HepG2 (cell line): ENCODE measurements at regions not wholly inside any gene's neighbourhood (a gene's known extent, or its start where the extent isn't known, plus 50 kb on each side); places are given as distances from the start of the nearest gene placed in this dataset.

Source experiments
- CENPX ChIP-seq: sonication (generic); formaldehyde crosslinking; IDR thresholded peaks from 2 replicates; pipeline ENCODE4 v1.9.0; 2021; ENCODE audit warnings: mild to moderate bottlenecking, missing genetic modification reagents, moderate library complexity
- ETV6 ChIP-seq: sonication (generic); formaldehyde crosslinking; conservative IDR thresholded peaks from 2 replicates; pipeline ENCODE4 v1.4.0; 2020; ENCODE audit warnings: missing genetic modification reagents
- ZFAT ChIP-seq: sonication (generic); formaldehyde crosslinking; conservative IDR thresholded peaks from 2 replicates; pipeline ENCODE4 v1.8.1; 2023; ENCODE audit warnings: missing genetic modification reagents, inconsistent platforms
- ZNF225 ChIP-seq: sonication (generic); formaldehyde crosslinking; IDR thresholded peaks from 2 replicates; pipeline ENCODE4 v1.4.0; 2020; ENCODE audit warnings: mild to moderate bottlenecking, missing genetic modification reagents
- ZNF292 ChIP-seq: sonication (generic); formaldehyde crosslinking; IDR thresholded peaks from 2 replicates; pipeline ENCODE4 v1.8.1; 2022; ENCODE audit warnings: mild to moderate bottlenecking, low read depth, missing genetic modification reagents, borderline replicate concordance
- ZNF615 ChIP-seq: sonication (generic); formaldehyde crosslinking; IDR thresholded peaks from 2 replicates; pipeline ENCODE4 v1.5.0; 2020; ENCODE audit warnings: mild to moderate bottlenecking, missing genetic modification reagents, borderline replicate concordance
- ZNF75D ChIP-seq: sonication (generic); formaldehyde crosslinking; IDR thresholded peaks from 2 replicates; pipeline ENCODE4 v1.8.1; 2023; ENCODE audit warnings: missing genetic modification reagents, mild to moderate bottlenecking, borderline replicate concordance
- TF ChIP-seq, protein P1 (sequence below), 2 experiments: IDR thresholded peaks; 2 replicates each; pipeline ENCODE4 v1.6.1; 2011 to 2012; ENCODE audit warnings: low read length in 2 of 2, borderline replicate concordance in 1 of 2, low read depth in 1 of 2, mild to moderate bottlenecking in 1 of 2, moderate library complexity in 1 of 2
- TF ChIP-seq, protein P2 (sequence below): IDR thresholded peaks from 2 replicates; pipeline ENCODE4 v1.6.1; 2016; ENCODE audit warnings: missing genetic modification reagents, missing compliant biosample characterization
- TF ChIP-seq, protein P3 (sequence below): sonication (generic); formaldehyde crosslinking; IDR thresholded peaks from 2 replicates; pipeline ENCODE4 v1.4.0; 2020; ENCODE audit warnings: missing genetic modification reagents

DNA sequence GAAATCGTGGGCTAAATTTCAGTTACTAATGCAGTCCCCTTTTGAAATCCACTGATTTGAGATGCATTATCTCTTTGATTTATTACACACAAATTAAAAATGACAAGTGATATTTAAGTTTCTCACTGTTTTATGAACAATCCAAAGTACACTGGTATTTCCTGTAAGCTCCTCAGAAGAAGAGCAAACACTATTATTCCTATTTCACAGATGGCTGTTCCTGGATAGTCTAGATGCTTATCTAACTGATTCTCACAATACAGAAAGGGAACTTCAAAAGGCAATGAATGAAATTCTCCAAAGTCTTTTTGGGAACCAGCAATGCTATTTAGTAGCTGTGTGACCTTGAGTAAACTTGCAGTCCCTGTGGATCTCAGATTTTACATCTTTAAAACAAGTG is 404.7 kb upstream of the DAB2 start (continued):
- TF ChIP-seq, protein P1, sequence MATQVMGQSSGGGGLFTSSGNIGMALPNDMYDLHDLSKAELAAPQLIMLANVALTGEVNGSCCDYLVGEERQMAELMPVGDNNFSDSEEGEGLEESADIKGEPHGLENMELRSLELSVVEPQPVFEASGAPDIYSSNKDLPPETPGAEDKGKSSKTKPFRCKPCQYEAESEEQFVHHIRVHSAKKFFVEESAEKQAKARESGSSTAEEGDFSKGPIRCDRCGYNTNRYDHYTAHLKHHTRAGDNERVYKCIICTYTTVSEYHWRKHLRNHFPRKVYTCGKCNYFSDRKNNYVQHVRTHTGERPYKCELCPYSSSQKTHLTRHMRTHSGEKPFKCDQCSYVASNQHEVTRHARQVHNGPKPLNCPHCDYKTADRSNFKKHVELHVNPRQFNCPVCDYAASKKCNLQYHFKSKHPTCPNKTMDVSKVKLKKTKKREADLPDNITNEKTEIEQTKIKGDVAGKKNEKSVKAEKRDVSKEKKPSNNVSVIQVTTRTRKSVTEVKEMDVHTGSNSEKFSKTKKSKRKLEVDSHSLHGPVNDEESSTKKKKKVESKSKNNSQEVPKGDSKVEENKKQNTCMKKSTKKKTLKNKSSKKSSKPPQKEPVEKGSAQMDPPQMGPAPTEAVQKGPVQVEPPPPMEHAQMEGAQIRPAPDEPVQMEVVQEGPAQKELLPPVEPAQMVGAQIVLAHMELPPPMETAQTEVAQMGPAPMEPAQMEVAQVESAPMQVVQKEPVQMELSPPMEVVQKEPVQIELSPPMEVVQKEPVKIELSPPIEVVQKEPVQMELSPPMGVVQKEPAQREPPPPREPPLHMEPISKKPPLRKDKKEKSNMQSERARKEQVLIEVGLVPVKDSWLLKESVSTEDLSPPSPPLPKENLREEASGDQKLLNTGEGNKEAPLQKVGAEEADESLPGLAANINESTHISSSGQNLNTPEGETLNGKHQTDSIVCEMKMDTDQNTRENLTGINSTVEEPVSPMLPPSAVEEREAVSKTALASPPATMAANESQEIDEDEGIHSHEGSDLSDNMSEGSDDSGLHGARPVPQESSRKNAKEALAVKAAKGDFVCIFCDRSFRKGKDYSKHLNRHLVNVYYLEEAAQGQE (IDR thresholded peaks at IDR 0.05; ENCODE audit: borderline replicate concordance in 1 of 2, low read depth in 1 of 2, low read length in 2 of 2): no peak
- no peak for TF ChIP-seq ZNF615 (CRISPR knock-in tag)
- TF ChIP-seq, protein P2, sequence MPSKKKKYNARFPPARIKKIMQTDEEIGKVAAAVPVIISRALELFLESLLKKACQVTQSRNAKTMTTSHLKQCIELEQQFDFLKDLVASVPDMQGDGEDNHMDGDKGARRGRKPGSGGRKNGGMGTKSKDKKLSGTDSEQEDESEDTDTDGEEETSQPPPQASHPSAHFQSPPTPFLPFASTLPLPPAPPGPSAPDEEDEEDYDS (CRISPR knock-in tag): no peak
- TF ChIP-seq ETV6 (CRISPR knock-in tag): no peak
- TF ChIP-seq, protein P3, sequence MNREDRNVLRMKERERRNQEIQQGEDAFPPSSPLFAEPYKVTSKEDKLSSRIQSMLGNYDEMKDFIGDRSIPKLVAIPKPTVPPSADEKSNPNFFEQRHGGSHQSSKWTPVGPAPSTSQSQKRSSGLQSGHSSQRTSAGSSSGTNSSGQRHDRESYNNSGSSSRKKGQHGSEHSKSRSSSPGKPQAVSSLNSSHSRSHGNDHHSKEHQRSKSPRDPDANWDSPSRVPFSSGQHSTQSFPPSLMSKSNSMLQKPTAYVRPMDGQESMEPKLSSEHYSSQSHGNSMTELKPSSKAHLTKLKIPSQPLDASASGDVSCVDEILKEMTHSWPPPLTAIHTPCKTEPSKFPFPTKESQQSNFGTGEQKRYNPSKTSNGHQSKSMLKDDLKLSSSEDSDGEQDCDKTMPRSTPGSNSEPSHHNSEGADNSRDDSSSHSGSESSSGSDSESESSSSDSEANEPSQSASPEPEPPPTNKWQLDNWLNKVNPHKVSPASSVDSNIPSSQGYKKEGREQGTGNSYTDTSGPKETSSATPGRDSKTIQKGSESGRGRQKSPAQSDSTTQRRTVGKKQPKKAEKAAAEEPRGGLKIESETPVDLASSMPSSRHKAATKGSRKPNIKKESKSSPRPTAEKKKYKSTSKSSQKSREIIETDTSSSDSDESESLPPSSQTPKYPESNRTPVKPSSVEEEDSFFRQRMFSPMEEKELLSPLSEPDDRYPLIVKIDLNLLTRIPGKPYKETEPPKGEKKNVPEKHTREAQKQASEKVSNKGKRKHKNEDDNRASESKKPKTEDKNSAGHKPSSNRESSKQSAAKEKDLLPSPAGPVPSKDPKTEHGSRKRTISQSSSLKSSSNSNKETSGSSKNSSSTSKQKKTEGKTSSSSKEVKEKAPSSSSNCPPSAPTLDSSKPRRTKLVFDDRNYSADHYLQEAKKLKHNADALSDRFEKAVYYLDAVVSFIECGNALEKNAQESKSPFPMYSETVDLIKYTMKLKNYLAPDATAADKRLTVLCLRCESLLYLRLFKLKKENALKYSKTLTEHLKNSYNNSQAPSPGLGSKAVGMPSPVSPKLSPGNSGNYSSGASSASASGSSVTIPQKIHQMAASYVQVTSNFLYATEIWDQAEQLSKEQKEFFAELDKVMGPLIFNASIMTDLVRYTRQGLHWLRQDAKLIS (CRISPR knock-in tag): no peak
- TF ChIP-seq ZNF292: no peak
- TF ChIP-seq CENPX: no peak
- no peak for TF ChIP-seq ZFAT (CRISPR knock-in tag)
- TF ChIP-seq ZNF75D (CRISPR knock-in tag): no peak
- no peak for TF ChIP-seq ZNF225 (CRISPR knock-in tag)
- TF ChIP-seq, all 625 proteins: peak for 0
